NCI-H2196 (cell line): ENCODE measurements at regions not wholly inside any gene's neighbourhood (a gene's known extent, or its start where the extent isn't known, plus 50 kb on each side); places are given as distances from the start of the nearest gene placed in this dataset.

ENCODE experiments used
- DNase-seq: peaks from one replicate; lab custom pipeline; 2025; ENCODE audit not compliant: unreplicated experiment; lab: John Stamatoyannopoulos, UW

- no peak for DNase-seq
These were observed 991.4 kb downstream of the ARAP2 start for GRCh38 chr4:35252866-35253265.

GRCh38 chr4:35253331-35253730 is 991.0 kb downstream of the ARAP2 start:
- DNase-seq, result no peak

- DNase-seq, result no peak
These were observed 957.9 kb downstream of the ARAP2 start for GRCh38 chr4:35286434-35286833.

- no peak for DNase-seq
These were observed 943.1 kb downstream of the ARAP2 start for GRCh38 chr4:35300996-35301774.

- DNase-seq, result no peak
These were observed 928.9 kb downstream of the ARAP2 start for GRCh38 chr4:35315419-35315818.

GRCh38 chr4:35325908-35326453 is 918.3 kb downstream of the ARAP2 start:
- DNase-seq, result no peak

- no peak for DNase-seq
These were observed 901.5 kb downstream of the ARAP2 start for GRCh38 chr4:35342833-35343232.

- no peak for DNase-seq
These were observed 897.0 kb downstream of the ARAP2 start for GRCh38 chr4:35347276-35347675.

GRCh38 chr4:35358001-35358584 is 886.2 kb downstream of the ARAP2 start:
- no peak for DNase-seq

- DNase-seq, result no peak
These were observed 879.9 kb downstream of the ARAP2 start for GRCh38 chr4:35364321-35364870.

GRCh38 chr4:35365186-35365585 is 879.1 kb downstream of the ARAP2 start:
- no peak for DNase-seq

- DNase-seq, result no peak
These were observed 844.4 kb downstream of the ARAP2 start for GRCh38 chr4:35399912-35400311.

GRCh38 chr4:35423104-35423503 is 821.2 kb downstream of the ARAP2 start:
- DNase-seq, result no peak

- no peak for DNase-seq
These were observed 796.8 kb downstream of the ARAP2 start for GRCh38 chr4:35447474-35447873.

- DNase-seq, result no peak
These were observed 785.3 kb downstream of the ARAP2 start for GRCh38 chr4:35459045-35459444.

GRCh38 chr4:35461931-35462659 is 782.2 kb downstream of the ARAP2 start:
- no peak for DNase-seq

- no peak for DNase-seq
These were observed 780.9 kb downstream of the ARAP2 start for GRCh38 chr4:35463251-35463952.

GRCh38 chr4:35464964-35465528 is 779.3 kb downstream of the ARAP2 start:
- no peak for DNase-seq

- DNase-seq, result no peak
These were observed 753.2 kb downstream of the ARAP2 start for GRCh38 chr4:35491093-35491492.

- no peak for DNase-seq
These were observed 750.3 kb downstream of the ARAP2 start for GRCh38 chr4:35493977-35494376.

GRCh38 chr4:35494955-35495354 is 749.4 kb downstream of the ARAP2 start:
- DNase-seq, result no peak
